ENCODE measurements at regions not wholly inside any gene's neighbourhood (a gene's known extent, or its start where the extent isn't known, plus 50 kb on each side); places are given as distances from the start of the nearest gene placed in this dataset.
"Not testable (repeated sequence)": the region's sequence is repeated elsewhere in the genome, so short reads cannot be mapped to it uniquely, and the experiment has no call there.

DNA sequence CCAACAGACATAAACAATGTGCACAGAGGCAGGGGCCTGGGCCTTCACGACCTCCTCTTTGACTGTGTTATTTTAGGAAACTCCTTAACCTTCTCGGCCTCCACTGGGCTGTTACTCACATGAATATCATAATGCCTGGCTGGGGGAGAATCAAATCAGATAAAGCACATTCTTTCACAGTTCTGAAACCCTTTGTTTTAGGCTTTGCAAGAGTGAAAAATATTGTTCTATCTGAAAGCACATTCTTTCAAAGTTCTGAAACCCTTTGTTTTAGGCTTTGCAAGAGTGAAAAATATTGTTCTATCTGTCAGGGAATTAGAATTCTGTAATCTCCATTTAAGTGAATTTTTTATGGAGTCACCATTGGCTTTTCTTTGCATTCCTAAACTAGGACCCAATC is 50.7 kb upstream of the SYNDIG1 start:
- DNase-seq (ENCODE audit: extremely low read depth, low read depth) = no peak
- no peak for TF ChIP-seq CTCF (IDR thresholded peaks at IDR 0.05; ENCODE audit: low read depth, low read length, missing control alignments)
- no peak overlapping the region for H3K4me3 ChIP-seq (replicated peaks; ENCODE audit: low read depth, low read length)

- TF ChIP-seq CTCF (IDR thresholded peaks at IDR 0.05; ENCODE audit: low read depth, low read length, missing control alignments) = no peak
- DNase-seq (ENCODE audit: extremely low read depth, low read depth) = no peak
- H3K4me3 ChIP-seq (replicated peaks; ENCODE audit: low read depth, low read length) = no peak overlapping the region
Measured at GRCh38 chr20:24417485-24417884, 51.9 kb upstream of the SYNDIG1 start.

DNA sequence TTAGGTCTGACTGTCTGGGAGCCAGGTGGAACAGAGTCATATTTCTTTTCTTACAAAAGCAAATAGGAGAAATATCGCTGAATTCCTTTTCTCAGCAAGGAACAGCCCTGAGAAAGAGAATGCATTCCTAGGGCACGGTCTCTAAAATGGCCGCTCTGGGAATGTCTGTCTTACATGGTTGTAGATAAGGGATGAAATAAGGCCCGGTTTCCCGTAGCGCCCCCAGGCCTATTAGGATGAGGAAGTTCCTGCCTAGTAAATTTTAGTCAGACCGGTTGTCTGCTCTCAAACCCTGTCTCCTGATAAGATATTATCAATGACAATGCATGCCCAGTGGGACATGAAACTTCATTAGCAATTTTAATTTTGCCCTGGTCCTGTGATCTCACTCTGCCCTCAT is 54.0 kb upstream of the SYNDIG1 start:
- H3K4me3 ChIP-seq (replicated peaks; ENCODE audit: low read depth, low read length); DNase-seq (ENCODE audit: extremely low read depth, low read depth): not testable (repeated sequence)

GRCh38 chr20:24411834-24412216 is 57.6 kb upstream of the SYNDIG1 start:
- no peak for DNase-seq (ENCODE audit: extremely low read depth, low read depth)
- no peak overlapping the region for H3K4me3 ChIP-seq (replicated peaks; ENCODE audit: low read depth, low read length)
- TF ChIP-seq CTCF (IDR thresholded peaks at IDR 0.05; ENCODE audit: low read depth, low read length, missing control alignments) = no peak

- no peak overlapping the region for H3K4me3 ChIP-seq (replicated peaks; ENCODE audit: low read depth, low read length)
- TF ChIP-seq CTCF (IDR thresholded peaks at IDR 0.05; ENCODE audit: low read depth, low read length, missing control alignments) = no peak
Measured at GRCh38 chr20:24411003-24411833, 58.2 kb upstream of the SYNDIG1 start.

DNA sequence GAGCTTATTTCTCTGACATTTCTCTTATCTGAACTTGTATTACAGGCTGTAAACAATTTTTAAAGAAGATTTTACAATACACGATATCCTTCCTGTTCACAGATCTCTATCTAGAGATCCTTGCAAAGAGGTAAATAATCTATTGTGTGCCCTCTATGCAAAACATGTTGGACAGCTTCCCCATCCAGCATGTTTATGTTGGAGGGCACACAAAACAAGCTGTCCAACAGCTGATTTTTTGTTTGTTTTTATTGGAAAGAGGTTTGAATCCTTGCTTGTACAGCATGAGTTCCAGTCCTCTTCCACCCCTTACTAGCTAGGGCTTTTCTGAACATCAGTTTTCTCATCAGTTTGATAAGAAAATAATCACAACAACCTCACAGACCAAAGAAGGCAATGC is 62.3 kb upstream of the SYNDIG1 start:
- no peak for TF ChIP-seq CTCF (IDR thresholded peaks at IDR 0.05; ENCODE audit: low read depth, low read length, missing control alignments)
- DNase-seq (ENCODE audit: extremely low read depth, low read depth) = no peak
- H3K4me3 ChIP-seq (replicated peaks; ENCODE audit: low read depth, low read length) = no peak overlapping the region

More at GRCh38 chr20:24411003-24411833, 58.2 kb upstream of the SYNDIG1 start:
- no peak for DNase-seq (ENCODE audit: extremely low read depth, low read depth)

GRCh38 chr20:24406750-24407149 is 62.7 kb upstream of the SYNDIG1 start:
- no peak for TF ChIP-seq CTCF (IDR thresholded peaks at IDR 0.05; ENCODE audit: low read depth, low read length, missing control alignments)
- DNase-seq (ENCODE audit: extremely low read depth, low read depth) = no peak
- H3K4me3 ChIP-seq (replicated peaks; ENCODE audit: low read depth, low read length) = no peak overlapping the region
